ENCODE measurements at regions not wholly inside any gene's neighbourhood (a gene's known extent, or its start where the extent isn't known, plus 50 kb on each side); places are given as distances from the start of the nearest gene placed in this dataset.
A peak's percentile ranks its signal among the peaks of the same experiment; 100 is the strongest.
"Not testable (repeated sequence)": the region's sequence is repeated elsewhere in the genome, so short reads cannot be mapped to it uniquely, and the experiment has no call there.

- DNase-seq = no peak
These were observed 104.4 kb downstream of the SEC23IP start for GRCh38 chr10:119996944-119997343.

GRCh38 chr10:119997429-119997828, 104.9 kb downstream of the SEC23IP start:
- DNase-seq = no peak

GRCh38 chr10:120002785-120003184, 110.3 kb downstream of the SEC23IP start:
- no peak for DNase-seq

- no peak for DNase-seq
These were observed 113.0 kb downstream of the SEC23IP start for GRCh38 chr10:120005207-120006201.

GRCh38 chr10:120007261-120007660, 114.7 kb downstream of the SEC23IP start:
- no peak for DNase-seq

GRCh38 chr10:120011359-120012130, 119.0 kb downstream of the SEC23IP start:
- DNase-seq = no peak

- no peak for DNase-seq
These were observed 119.5 kb downstream of the SEC23IP start for GRCh38 chr10:120012131-120012400.

GRCh38 chr10:120012566-120012965, 120.0 kb downstream of the SEC23IP start:
- peak; percentile 7 for DNase-seq

GRCh38 chr10:120014031-120014430, 121.5 kb downstream of the SEC23IP start:
- no peak for DNase-seq

GRCh38 chr10:120015064-120015463, 122.5 kb downstream of the SEC23IP start:
- DNase-seq = no peak

GRCh38 chr10:120016906-120017305, 124.4 kb downstream of the SEC23IP start:
- DNase-seq = no peak

- DNase-seq = no peak
These were observed 125.3 kb downstream of the SEC23IP start for GRCh38 chr10:120017733-120018417.

GRCh38 chr10:120018695-120019094, 126.2 kb downstream of the SEC23IP start:
- DNase-seq = no peak

GRCh38 chr10:120019568-120019967, 127.0 kb downstream of the SEC23IP start:
- DNase-seq = no peak

GRCh38 chr10:120022357-120022756, 129.8 kb downstream of the SEC23IP start:
- DNase-seq = no peak

GRCh38 chr10:120034236-120034635, 141.7 kb downstream of the SEC23IP start:
- no peak for DNase-seq

- DNase-seq = no peak
These were observed 146.5 kb downstream of the SEC23IP start for GRCh38 chr10:120039046-120039445.

GRCh38 chr10:120039826-120040225, 147.3 kb downstream of the SEC23IP start:
- no peak for DNase-seq

GRCh38 chr10:120041807-120042559, 149.5 kb downstream of the SEC23IP start:
- DNase-seq = no peak

GRCh38 chr10:120042705-120043104, 150.2 kb downstream of the SEC23IP start:
- DNase-seq = no peak

- DNase-seq = not testable (repeated sequence)
These were observed 154.8 kb downstream of the SEC23IP start for GRCh38 chr10:120047373-120047772.

GRCh38 chr10:120047926-120048325, 155.4 kb downstream of the SEC23IP start:
- DNase-seq = no peak

GRCh38 chr10:120048391-120048790, 155.9 kb downstream of the SEC23IP start:
- no peak for DNase-seq
